Type B pancreatic cell (in vitro differentiated cells): ENCODE measurements at regions not wholly inside any gene's neighbourhood (a gene's known extent, or its start where the extent isn't known, plus 50 kb on each side); places are given as distances from the start of the nearest gene placed in this dataset.
"Not testable (repeated sequence)": the region's sequence is repeated elsewhere in the genome, so short reads cannot be mapped to it uniquely, and the experiment has no call there.

ENCODE experiments used
- DNase-seq: peaks from one replicate; pipeline ENCODE4 v3.0.0; 2021; ENCODE audit warnings: mixed read lengths; ENCODE audit not compliant: unreplicated experiment; ENCODE audit errors: extremely low spot score
- H3K27ac Mint-ChIP-seq: 2 replicates; pipeline ENCODE4 v1.8.0; 2021; ENCODE audit warnings: mild to moderate bottlenecking, mixed read lengths
- H3K27me3 Mint-ChIP-seq: 2 replicates; pipeline ENCODE4 v1.8.0; 2021; ENCODE audit warnings: mixed read lengths
- H3K36me3 Mint-ChIP-seq: 2 replicates; pipeline ENCODE4 v1.8.0; 2021; ENCODE audit warnings: mixed read lengths
- H3K4me1 Mint-ChIP-seq: one replicate; pipeline ENCODE4 v1.8.0; 2021; ENCODE audit warnings: mixed read lengths; ENCODE audit not compliant: unreplicated experiment
- H3K4me3 Mint-ChIP-seq: 2 replicates; pipeline ENCODE4 v1.8.0; 2021; ENCODE audit warnings: mild to moderate bottlenecking, mixed read lengths
- H3K9me3 Mint-ChIP-seq: 2 replicates; pipeline ENCODE4 v1.8.0; 2021; ENCODE audit warnings: mixed read lengths
- CTCF ChIP-seq: fragments of 200-600 bp; sonication (generic); conservative IDR thresholded peaks from 2 replicates; pipeline ENCODE4 v1.5.0; 2021; ENCODE audit warnings: antibody characterized with exemption, mild to moderate bottlenecking

- TF ChIP-seq CTCF: no peak
- no peak for DNase-seq
- Mint-ChIP-seq H3K9me3 (peaks cover 8% of the 10 kb centered on the region), H3K4me1 (no peaks in the 10 kb centered on the region), H3K27ac (no peak overlapping the region), H3K4me3 (no peak overlapping the region), H3K36me3 (no peaks in the 10 kb centered on the region), H3K27me3 (no peaks in the 10 kb centered on the region)
These were observed 291.3 kb downstream of the REEP3 start for GRCh38 chr10:63812501-63812900.

GRCh38 chr10:63819753-63820329 is 298.6 kb downstream of the REEP3 start:
- no peak for DNase-seq
- Mint-ChIP-seq H3K27me3 (no peaks in the 10 kb centered on the region), H3K9me3 (peaks cover 7% of the 10 kb centered on the region), H3K36me3 (no peaks in the 10 kb centered on the region), H3K4me3 (no peak overlapping the region), H3K27ac (no peak overlapping the region), H3K4me1 (no peaks in the 10 kb centered on the region)
- peak; percentile 85 for TF ChIP-seq CTCF

GRCh38 chr10:63822496-63822895 is 301.3 kb downstream of the REEP3 start:
- no peak for TF ChIP-seq CTCF
- Mint-ChIP-seq H3K4me1 (no peaks in the 10 kb centered on the region), H3K36me3 (no peaks in the 10 kb centered on the region), H3K4me3 (no peak overlapping the region), H3K27ac (no peak overlapping the region), H3K9me3 (peaks cover 9% of the 10 kb centered on the region), H3K27me3 (no peaks in the 10 kb centered on the region)
- DNase-seq: no peak

GRCh38 chr10:63825111-63825510 is 303.9 kb downstream of the REEP3 start:
- DNase-seq: no peak
- Mint-ChIP-seq H3K27me3 (no peaks in the 10 kb centered on the region), H3K9me3 (peaks cover 9% of the 10 kb centered on the region), H3K4me1 (peaks cover 5% of the 10 kb centered on the region), H3K27ac (no peak overlapping the region), H3K36me3 (no peaks in the 10 kb centered on the region), H3K4me3 (no peak overlapping the region)
- TF ChIP-seq CTCF: no peak

- DNase-seq: no peak
- H3K9me3 Mint-ChIP-seq: peaks cover 9% of the 10 kb centered on the region
- H3K4me3 Mint-ChIP-seq: no peak overlapping the region
- TF ChIP-seq CTCF: no peak
- H3K36me3 Mint-ChIP-seq: no peaks in the 10 kb centered on the region
- H3K4me1 Mint-ChIP-seq: peaks cover 5% of the 10 kb centered on the region
- no peak overlapping the region for H3K27ac Mint-ChIP-seq
- no peaks in the 10 kb centered on the region for H3K27me3 Mint-ChIP-seq
These were observed 304.6 kb downstream of the REEP3 start for GRCh38 chr10:63825766-63826165.

- H3K27ac Mint-ChIP-seq, H3K36me3 Mint-ChIP-seq, H3K4me1 Mint-ChIP-seq, H3K4me3 Mint-ChIP-seq, H3K9me3 Mint-ChIP-seq, H3K27me3 Mint-ChIP-seq, DNase-seq: not testable (repeated sequence)
These were observed 305.8 kb downstream of the REEP3 start for GRCh38 chr10:63827018-63827417.
